SU-DHL-6 (cell line): ENCODE measurements at regions not wholly inside any gene's neighbourhood (a gene's known extent, or its start where the extent isn't known, plus 50 kb on each side); places are given as distances from the start of the nearest gene placed in this dataset.
"Not testable (repeated sequence)": the region's sequence is repeated elsewhere in the genome, so short reads cannot be mapped to it uniquely, and the experiment has no call there.

Experiments
- H2AFZ ChIP-seq: fragments of 200-600 bp; sonication (generic); 2 replicates; pipeline ENCODE4 v1.6.1; 2014; ENCODE audit warnings: low read depth, mild to moderate bottlenecking, moderate library complexity, mixed read lengths, antibody characterized with exemption, low read length; ENCODE audit not compliant: severe bottlenecking
- H3F3A ChIP-seq: fragments of 200-600 bp; shearing (Covaris generic); 2 replicates; pipeline ENCODE4 v1.6.0; 2016; ENCODE audit warnings: antibody characterized with exemption, mild to moderate bottlenecking; ENCODE audit not compliant: insufficient read depth
- H3K27ac ChIP-seq: fragments of 200-600 bp; sonication (generic); 2 replicates; pipeline ENCODE4 v1.5.1; 2016; ENCODE audit warnings: low read depth, mild to moderate bottlenecking, low read length, moderate library complexity, mixed read lengths
- H3K27me3 ChIP-seq: fragments of 200-600 bp; sonication (generic), shearing (Covaris generic); 2 replicates; pipeline ENCODE4 v1.6.0; 2014; ENCODE audit warnings: mild to moderate bottlenecking, low read length
- H3K36me3 ChIP-seq: fragments of 200-600 bp; sonication (generic); 2 replicates; pipeline ENCODE4 v1.6.1; 2014; ENCODE audit warnings: mild to moderate bottlenecking, low read length, mixed read lengths
- H3K4me2 ChIP-seq: fragments of 300-600, 200-600 bp; shearing (Covaris generic), sonication (generic); 2 replicates; pipeline ENCODE4 v1.6.0; 2014; ENCODE audit warnings: low read length, low read depth, mild to moderate bottlenecking; ENCODE audit not compliant: poor library complexity, severe bottlenecking
- H3K4me3 ChIP-seq: fragments of 200-600 bp; sonication (generic); 2 replicates; pipeline ENCODE4 v1.5.1; 2014; ENCODE audit warnings: antibody characterized with exemption, low read length, mild to moderate bottlenecking, mixed read lengths; ENCODE audit not compliant: insufficient read depth, poor library complexity, severe bottlenecking
- H3K79me2 ChIP-seq: fragments of 200-600 bp; sonication (generic); 2 replicates; pipeline ENCODE4 v1.6.1; 2014; ENCODE audit warnings: mild to moderate bottlenecking, low read length, moderate library complexity; ENCODE audit not compliant: insufficient read depth
- H3K9ac ChIP-seq: fragments of 200-600 bp; sonication (generic); 2 replicates; pipeline ENCODE4 v1.7.0; 2014; ENCODE audit warnings: mild to moderate bottlenecking, low read length
- H3K9me2 ChIP-seq: fragments of 200-600 bp; sonication (generic); replicated peaks from 2 replicates; pipeline ENCODE4 v1.6.1; 2014; ENCODE audit warnings: low read length; ENCODE audit not compliant: insufficient read depth
- H3K9me3 ChIP-seq: fragments of 200-600 bp; sonication (generic); 2 replicates; pipeline ENCODE4 v1.6.1; 2014; ENCODE audit warnings: low read length, mixed read lengths; ENCODE audit not compliant: insufficient read depth
- H4K20me1 ChIP-seq: fragments of 200-600 bp; sonication (generic); 2 replicates; pipeline ENCODE4 v1.6.1; 2014; ENCODE audit warnings: low read depth, mild to moderate bottlenecking, antibody characterized with exemption, low read length, moderate library complexity, mixed read lengths
- EZH2phosphoT487 ChIP-seq: fragments of 200-600 bp; sonication (generic), shearing (Covaris generic); conservative IDR thresholded peaks from 2 replicates; pipeline ENCODE4 v1.6.1; 2018; ENCODE audit warnings: mild to moderate bottlenecking, antibody characterized with exemption, low read length, moderate library complexity, mixed read lengths
- TF ChIP-seq, protein P1 (sequence below): fragments of 200-600 bp; sonication (generic); IDR thresholded peaks from one replicate; pipeline ENCODE4 v1.5.1; 2017; ENCODE audit warnings: antibody characterized with exemption, mild to moderate bottlenecking, low read length, moderate library complexity; ENCODE audit not compliant: insufficient read depth, poor library complexity, severe bottlenecking

- H3K27me3 ChIP-seq: no peaks in the 10 kb centered on the region
- no peaks in the 10 kb centered on the region for H4K20me1 ChIP-seq
- H3K36me3 ChIP-seq: no peaks in the 10 kb centered on the region
- H3K79me2 ChIP-seq: no peaks in the 10 kb centered on the region
- H3K9me2 ChIP-seq: peaks cover 3% of the 10 kb centered on the region; the same call in 1 of the 2 replicates
- no peak overlapping the region for H3K9ac ChIP-seq
- H3K9me3 ChIP-seq: no peaks in the 10 kb centered on the region
- no peak overlapping the region for H3K27ac ChIP-seq
- no peak overlapping the region for H2AFZ ChIP-seq
- no peaks in the 10 kb centered on the region for H3F3A ChIP-seq
- H3K4me3 ChIP-seq: no peak overlapping the region
- H3K4me2 ChIP-seq: no peak overlapping the region
- no peak for TF ChIP-seq EZH2phosphoT487
- TF ChIP-seq, protein P1, sequence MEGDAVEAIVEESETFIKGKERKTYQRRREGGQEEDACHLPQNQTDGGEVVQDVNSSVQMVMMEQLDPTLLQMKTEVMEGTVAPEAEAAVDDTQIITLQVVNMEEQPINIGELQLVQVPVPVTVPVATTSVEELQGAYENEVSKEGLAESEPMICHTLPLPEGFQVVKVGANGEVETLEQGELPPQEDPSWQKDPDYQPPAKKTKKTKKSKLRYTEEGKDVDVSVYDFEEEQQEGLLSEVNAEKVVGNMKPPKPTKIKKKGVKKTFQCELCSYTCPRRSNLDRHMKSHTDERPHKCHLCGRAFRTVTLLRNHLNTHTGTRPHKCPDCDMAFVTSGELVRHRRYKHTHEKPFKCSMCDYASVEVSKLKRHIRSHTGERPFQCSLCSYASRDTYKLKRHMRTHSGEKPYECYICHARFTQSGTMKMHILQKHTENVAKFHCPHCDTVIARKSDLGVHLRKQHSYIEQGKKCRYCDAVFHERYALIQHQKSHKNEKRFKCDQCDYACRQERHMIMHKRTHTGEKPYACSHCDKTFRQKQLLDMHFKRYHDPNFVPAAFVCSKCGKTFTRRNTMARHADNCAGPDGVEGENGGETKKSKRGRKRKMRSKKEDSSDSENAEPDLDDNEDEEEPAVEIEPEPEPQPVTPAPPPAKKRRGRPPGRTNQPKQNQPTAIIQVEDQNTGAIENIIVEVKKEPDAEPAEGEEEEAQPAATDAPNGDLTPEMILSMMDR: no peak
Measured at GRCh38 chr13:87169337-87169736, 501.8 kb upstream of the SLITRK5 start.

GRCh38 chr13:87172166-87172835, 498.9 kb upstream of the SLITRK5 start:
- no peaks in the 10 kb centered on the region for H3K9me3 ChIP-seq
- TF ChIP-seq, protein P1: no peak
- TF ChIP-seq EZH2phosphoT487: no peak
- H3K27me3 ChIP-seq: no peaks in the 10 kb centered on the region
- H3K4me3 ChIP-seq: no peak overlapping the region
- no peak overlapping the region for H2AFZ ChIP-seq
- no peaks in the 10 kb centered on the region for H4K20me1 ChIP-seq
- no peak overlapping the region for H3K9ac ChIP-seq
- no peaks in the 10 kb centered on the region for H3F3A ChIP-seq
- no peaks in the 10 kb centered on the region for H3K79me2 ChIP-seq
- no peak overlapping the region for H3K4me2 ChIP-seq
- H3K36me3 ChIP-seq: no peaks in the 10 kb centered on the region
- H3K27ac ChIP-seq: no peak overlapping the region
- peaks cover 3% of the 10 kb centered on the region; the same call in 1 of the 2 replicates for H3K9me2 ChIP-seq

DNA sequence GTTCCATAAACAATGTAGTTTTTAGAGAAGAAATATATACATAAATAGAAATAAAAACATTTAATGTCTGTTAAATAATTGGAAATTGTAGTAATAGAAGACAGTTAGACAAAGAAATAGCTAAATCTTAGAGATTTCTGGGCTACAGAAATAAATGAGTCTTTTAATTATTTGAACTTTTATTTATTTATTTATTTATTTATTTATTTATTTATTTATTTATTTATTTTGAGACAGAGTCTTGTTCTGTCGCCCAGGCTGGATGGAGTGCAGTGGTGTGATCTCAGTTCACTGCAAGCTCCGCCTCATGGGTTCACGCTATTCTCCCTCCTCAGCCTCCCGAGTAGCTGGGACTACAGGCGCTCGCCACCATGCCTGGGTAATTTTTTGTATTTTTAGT, 486.0 kb upstream of the SLITRK5 start:
- not testable (repeated sequence) for H3K9ac ChIP-seq, H2AFZ ChIP-seq, H3K36me3 ChIP-seq, H4K20me1 ChIP-seq, H3K27me3 ChIP-seq, H3K27ac ChIP-seq, H3K9me2 ChIP-seq, H3K4me3 ChIP-seq, H3K79me2 ChIP-seq, H3K4me2 ChIP-seq, H3F3A ChIP-seq, H3K9me3 ChIP-seq

- H3K9me3 ChIP-seq, H3F3A ChIP-seq, H3K9me2 ChIP-seq, H3K79me2 ChIP-seq, H3K27me3 ChIP-seq, H3K27ac ChIP-seq, H3K9ac ChIP-seq, H3K36me3 ChIP-seq, H2AFZ ChIP-seq, H3K4me3 ChIP-seq, H3K4me2 ChIP-seq, H4K20me1 ChIP-seq: not testable (repeated sequence)
Measured at GRCh38 chr13:87186647-87187046, 484.5 kb upstream of the SLITRK5 start.

GRCh38 chr13:87191485-87191884, 479.7 kb upstream of the SLITRK5 start:
- H3F3A ChIP-seq, H3K27ac ChIP-seq, H3K4me3 ChIP-seq, H3K79me2 ChIP-seq, H4K20me1 ChIP-seq, H3K9me3 ChIP-seq, H2AFZ ChIP-seq, H3K9ac ChIP-seq, H3K36me3 ChIP-seq, H3K27me3 ChIP-seq, H3K4me2 ChIP-seq, H3K9me2 ChIP-seq: not testable (repeated sequence)
